Esophagus squamous epithelium (tissue), 5 donors: ENCODE measurements at regions not wholly inside any gene's neighbourhood (a gene's known extent, or its start where the extent isn't known, plus 50 kb on each side); places are given as distances from the start of the nearest gene placed in this dataset.

Experiments used
- DNase-seq: peaks from one replicate; lab custom pipeline; 2025; lab: John Stamatoyannopoulos, UW
- H3K27ac ChIP-seq, 4 donors: fragments of 200-600 bp; sonication (generic); one replicate each; pipeline ENCODE4 v1.5.1; 2016 to 2019; ENCODE audit warnings: mild to moderate bottlenecking in 1 of 4
- H3K27me3 ChIP-seq, 4 donors: fragments of 200-600 bp; sonication (generic); 1 replicate in 3 of 4; 2 replicates in 1 of 4; pipeline versions ENCODE4 v1.5.1 to v1.6.0; 2017 to 2021; ENCODE audit warnings: antibody characterized with exemption in 1 of 4
- H3K36me3 ChIP-seq, 3 donors: fragments of 200-600 bp; sonication (generic); one replicate each; pipeline ENCODE4 v1.5.1; 2016 to 2019
- H3K4me1 ChIP-seq, 3 donors: fragments of 200-600 bp; sonication (generic); one replicate each; pipeline ENCODE4 v1.5.1; 2017 to 2019
- H3K4me3 ChIP-seq, 4 donors: fragments of 200-600 bp; sonication (generic); 1 replicate in 3 of 4; 2 replicates in 1 of 4; pipeline ENCODE4 v1.5.1; 2016 to 2019; ENCODE audit warnings: mild to moderate bottlenecking in 2 of 4, moderate library complexity in 1 of 4
- H3K9me3 ChIP-seq, 3 donors: fragments of 200-600 bp; sonication (generic); one replicate each; pipeline ENCODE4 v1.5.1; 2016 to 2019
- POLR2A ChIP-seq, 4 donors: fragments of 450-650 bp; IDR thresholded peaks; one replicate each; pipeline ENCODE4 v1.6.1; 2017; ENCODE audit warnings: antibody characterized with exemption in 4 of 4, mild to moderate bottlenecking in 4 of 4, moderate library complexity in 3 of 4
- WGBS, 2 donors: methylation state at CpG; one replicate each; pipeline ENCODE4 v1.1.5; 2018; 5-methylcytosine and 5-hydroxymethylcytosine counted together
- intact Hi-C: fragments of 100-400 bp; cut with DNase I; formaldehyde crosslinking; loops from one replicate; pipeline ENCODE4 v1.15.0; 2022
- TF ChIP-seq, protein P1 (sequence below), 6 experiments: fragments of 450-650 bp in 4 of 6; fragments of 200-600 bp in 2 of 6; sonication (generic) in 2 of 6; IDR thresholded peaks; one replicate each; pipeline ENCODE4 v1.5.1; 2016 to 2019; ENCODE audit warnings: antibody characterized with exemption in 6 of 6, mild to moderate bottlenecking in 4 of 6, moderate library complexity in 4 of 6
- donor health status: DM: yes; HTN: yes; CAD: no.

DNA sequence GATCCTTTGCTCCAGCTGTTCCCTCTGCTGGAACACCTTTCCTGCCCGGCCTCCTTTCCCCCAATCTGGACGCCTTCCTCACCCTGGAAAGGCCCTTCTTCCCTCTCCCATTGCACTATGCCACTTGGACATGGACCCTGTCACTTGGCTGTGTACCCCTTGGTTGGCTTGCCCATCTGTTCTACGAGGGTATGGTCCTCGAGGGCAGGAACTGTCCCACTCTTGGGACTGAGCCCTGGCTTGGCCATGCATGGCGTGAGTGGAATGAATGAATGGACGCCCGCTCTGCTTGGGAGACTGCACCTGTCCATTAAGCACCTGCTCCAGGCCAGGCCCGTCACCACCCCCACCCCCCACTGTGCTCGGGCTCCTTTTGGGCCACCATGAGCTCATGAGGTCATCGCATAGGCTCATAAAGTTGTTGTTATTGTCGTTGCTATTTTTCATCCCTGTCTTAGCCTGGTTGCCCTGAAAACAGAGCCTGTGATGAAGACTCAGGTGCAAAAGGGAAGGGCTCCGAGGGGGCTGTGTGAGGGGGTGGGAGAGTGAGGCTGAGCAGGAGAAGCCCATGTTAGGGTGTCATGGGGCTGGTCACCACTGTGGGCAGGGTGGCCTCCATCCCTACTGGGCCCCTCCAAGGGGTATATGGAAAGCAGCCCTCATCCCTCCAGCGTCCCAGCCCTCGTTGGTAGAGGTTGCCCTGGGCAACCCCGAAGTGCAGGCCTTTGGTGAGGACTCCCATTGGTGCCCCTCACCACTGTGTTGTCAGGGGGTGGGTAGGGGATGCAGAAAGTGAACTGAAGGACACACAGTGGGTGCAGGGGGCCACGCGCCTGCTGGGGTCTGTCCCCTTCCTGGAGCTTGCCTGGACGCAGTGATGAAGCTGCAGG is 57.2 kb upstream of the IER5L start:
- no peak for TF ChIP-seq POLR2A (IDR thresholded peaks at IDR 0.05)
- TF ChIP-seq, protein P1, sequence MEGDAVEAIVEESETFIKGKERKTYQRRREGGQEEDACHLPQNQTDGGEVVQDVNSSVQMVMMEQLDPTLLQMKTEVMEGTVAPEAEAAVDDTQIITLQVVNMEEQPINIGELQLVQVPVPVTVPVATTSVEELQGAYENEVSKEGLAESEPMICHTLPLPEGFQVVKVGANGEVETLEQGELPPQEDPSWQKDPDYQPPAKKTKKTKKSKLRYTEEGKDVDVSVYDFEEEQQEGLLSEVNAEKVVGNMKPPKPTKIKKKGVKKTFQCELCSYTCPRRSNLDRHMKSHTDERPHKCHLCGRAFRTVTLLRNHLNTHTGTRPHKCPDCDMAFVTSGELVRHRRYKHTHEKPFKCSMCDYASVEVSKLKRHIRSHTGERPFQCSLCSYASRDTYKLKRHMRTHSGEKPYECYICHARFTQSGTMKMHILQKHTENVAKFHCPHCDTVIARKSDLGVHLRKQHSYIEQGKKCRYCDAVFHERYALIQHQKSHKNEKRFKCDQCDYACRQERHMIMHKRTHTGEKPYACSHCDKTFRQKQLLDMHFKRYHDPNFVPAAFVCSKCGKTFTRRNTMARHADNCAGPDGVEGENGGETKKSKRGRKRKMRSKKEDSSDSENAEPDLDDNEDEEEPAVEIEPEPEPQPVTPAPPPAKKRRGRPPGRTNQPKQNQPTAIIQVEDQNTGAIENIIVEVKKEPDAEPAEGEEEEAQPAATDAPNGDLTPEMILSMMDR (IDR thresholded peaks at IDR 0.05), result no peak
- no peak for DNase-seq
- intact Hi-C loops, result no loop called here

DNA sequence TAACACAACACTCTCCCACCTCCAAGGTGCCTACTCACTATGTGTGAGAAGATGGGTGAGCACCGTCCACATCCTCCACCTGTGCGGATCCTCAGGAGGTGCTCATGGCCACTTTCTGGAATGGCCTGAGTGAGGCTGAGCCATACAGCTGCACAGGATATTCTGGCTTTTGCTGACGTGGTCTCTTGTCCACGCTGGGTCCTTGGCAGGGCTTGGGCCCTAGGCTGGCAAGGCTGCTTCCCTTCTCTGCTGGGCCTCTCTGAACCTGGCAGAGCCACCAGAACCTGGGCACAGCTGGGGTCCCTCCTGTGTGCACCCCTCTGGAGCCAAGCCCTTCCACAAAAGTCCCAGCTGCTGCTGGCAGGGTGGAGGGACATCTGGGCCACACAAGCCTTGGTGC is 56.4 kb upstream of the IER5L start:
- WGBS, 2 donors, result no CpG with 5 or more reads among the region's 4 CpGs
- no peak for DNase-seq
- H3K27me3 ChIP-seq, result peaks cover 0 to 2% (median 0%) of the 10 kb centered on the region in 4 donors
- H3K4me1 ChIP-seq, result peaks cover 4 to 12% (median 8%) of the 10 kb centered on the region in 3 donors
- no peaks in the 10 kb centered on the region for H3K9me3 ChIP-seq
- H3K27ac ChIP-seq, result no peak overlapping the region
- H3K36me3 ChIP-seq, result no peaks in the 10 kb centered on the region
- H3K4me3 ChIP-seq, result no peak overlapping the region
- TF ChIP-seq POLR2A (IDR thresholded peaks at IDR 0.05), result no peak
- TF ChIP-seq, protein P1 (IDR thresholded peaks at IDR 0.05), result no peak
- intact Hi-C loops, result no loop called here

More for the DNA sequence above, 57.2 kb upstream of the IER5L start:
- Histone ChIP-seq H3K36me3 (no peaks in the 10 kb centered on the region), H3K27ac (no peak overlapping the region), H3K9me3 (no peaks in the 10 kb centered on the region), H3K27me3 (peaks cover 0 to 2% (median 0%) of the 10 kb centered on the region in 4 donors), H3K4me3 (no peak overlapping the region), H3K4me1 (peaks cover 4 to 12% (median 8%) of the 10 kb centered on the region in 3 donors)
- WGBS, 2 donors, result 91 to 93% methylated on average over 6 to 12 of the region's 18 CpGs

GRCh38 chr9:129232839-129233591 is 55.0 kb upstream of the IER5L start:
- Histone ChIP-seq H3K36me3 (no peaks in the 10 kb centered on the region), H3K27ac (no peak overlapping the region), H3K4me1 (peaks cover 4 to 12% (median 8%) of the 10 kb centered on the region in 3 donors), H3K27me3 (peaks cover 0 to 2% (median 0%) of the 10 kb centered on the region in 4 donors), H3K4me3 (no peak overlapping the region), H3K9me3 (no peaks in the 10 kb centered on the region)
- no peak for DNase-seq
- intact Hi-C loops, result no loop called here
- WGBS, 2 donors, result 32 to 68% methylated on average over 1 of the region's 1 CpG
- TF ChIP-seq POLR2A (IDR thresholded peaks at IDR 0.05), result no peak
- TF ChIP-seq, protein P1 (IDR thresholded peaks at IDR 0.05), result no peak

DNA sequence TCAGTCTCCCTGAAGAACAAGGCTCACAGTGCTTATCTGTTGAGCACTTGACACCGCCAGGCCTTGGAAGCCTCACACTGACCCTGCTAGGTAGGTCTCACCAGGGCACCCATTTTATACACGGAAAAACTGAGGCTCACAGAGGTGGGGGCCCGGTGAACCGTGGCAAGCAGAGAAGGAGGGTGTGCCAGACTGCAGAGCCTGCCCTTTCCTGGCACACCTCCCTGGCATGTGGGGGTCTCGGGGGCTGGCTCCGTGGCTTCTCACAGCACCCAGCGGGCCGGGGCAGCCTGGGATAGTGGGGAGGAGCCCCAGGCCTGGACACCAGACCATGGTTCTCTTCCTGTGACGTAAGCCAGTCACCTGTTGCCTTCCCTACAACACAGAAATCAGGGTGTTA is 53.7 kb upstream of the IER5L start:
- peak in 1 of 4 donors; percentile 1 for TF ChIP-seq POLR2A (IDR thresholded peaks at IDR 0.05)
- TF ChIP-seq, protein P1 (IDR thresholded peaks at IDR 0.05), result no peak
- no peak overlapping the region for H3K27ac ChIP-seq
- no peaks in the 10 kb centered on the region for H3K36me3 ChIP-seq
- no peak overlapping the region for H3K4me3 ChIP-seq
- no peaks in the 10 kb centered on the region for H3K9me3 ChIP-seq
- intact Hi-C loops, result no loop called here
- peaks cover 0 to 1% (median 0%) of the 10 kb centered on the region in 3 donors for H3K4me1 ChIP-seq
- H3K27me3 ChIP-seq, result peaks cover 0 to 2% (median 0%) of the 10 kb centered on the region in 4 donors
- DNase-seq, result no peak
- 60 to 69% methylated on average over 1 to 6 of the region's 9 CpGs for WGBS, 2 donors
